Bronchial epithelial cell (primary cell): ENCODE measurements at regions not wholly inside any gene's neighbourhood (a gene's known extent, or its start where the extent isn't known, plus 50 kb on each side); places are given as distances from the start of the nearest gene placed in this dataset.
"Not testable (repeated sequence)": the region's sequence is repeated elsewhere in the genome, so short reads cannot be mapped to it uniquely, and the experiment has no call there.

Experiments used
- DNase-seq: peaks from one replicate; pipeline ENCODE4 v3.0.0-alpha.2; 2010; ENCODE audit warnings: low read depth
- FAIRE-seq: peaks from 2 replicates; lab custom pipeline; 2011; peaks lifted over from hg19 to GRCh38; lab: Jason Lieb, UNC
- H3K27me3 ChIP-seq: 2 replicates; pipeline ENCODE4 v1.5.1; 2011; ENCODE audit warnings: low read length; ENCODE audit not compliant: control insufficient read depth, insufficient read depth
- H3K36me3 ChIP-seq: 2 replicates; pipeline ENCODE4 v1.5.1; 2011; ENCODE audit warnings: low read length; ENCODE audit not compliant: control insufficient read depth, insufficient read depth
- H3K4me3 ChIP-seq: 2 replicates; pipeline ENCODE4 v1.5.1; 2011; ENCODE audit warnings: mild to moderate bottlenecking, low read depth, low read length, control low read depth
- TF ChIP-seq, protein P1 (sequence below): IDR thresholded peaks from 2 replicates; pipeline ENCODE4 v1.5.1; 2011; ENCODE audit warnings: mild to moderate bottlenecking, moderate library complexity, low read length, control low read depth, inconsistent platforms; ENCODE audit not compliant: insufficient read depth, severe bottlenecking

DNA sequence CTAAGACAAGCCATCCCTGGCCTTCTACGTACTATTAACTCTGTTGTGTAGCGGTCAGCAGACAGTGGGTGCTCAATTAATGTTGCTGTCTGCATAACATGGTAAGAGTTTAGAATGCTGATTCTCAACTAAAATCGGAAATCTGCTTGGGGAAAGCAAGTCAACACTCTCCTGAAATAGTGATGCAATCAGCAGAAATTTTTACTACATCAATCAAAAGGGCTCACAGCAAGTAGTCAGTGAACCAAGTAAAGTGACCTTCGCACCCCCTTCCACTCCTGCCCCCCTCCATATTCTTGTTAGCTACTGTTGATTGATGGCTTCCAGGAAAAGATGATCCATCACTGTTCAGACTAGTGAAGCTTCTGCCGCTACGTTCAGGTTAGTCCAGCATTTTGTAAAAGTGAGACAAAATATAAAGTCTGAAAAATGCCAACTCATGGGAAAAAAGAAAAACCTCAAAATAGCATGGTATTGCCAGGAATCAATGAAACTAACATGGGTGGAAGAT is 247.9 kb downstream of the HNRNPD start:
- no peak for FAIRE-seq

DNA sequence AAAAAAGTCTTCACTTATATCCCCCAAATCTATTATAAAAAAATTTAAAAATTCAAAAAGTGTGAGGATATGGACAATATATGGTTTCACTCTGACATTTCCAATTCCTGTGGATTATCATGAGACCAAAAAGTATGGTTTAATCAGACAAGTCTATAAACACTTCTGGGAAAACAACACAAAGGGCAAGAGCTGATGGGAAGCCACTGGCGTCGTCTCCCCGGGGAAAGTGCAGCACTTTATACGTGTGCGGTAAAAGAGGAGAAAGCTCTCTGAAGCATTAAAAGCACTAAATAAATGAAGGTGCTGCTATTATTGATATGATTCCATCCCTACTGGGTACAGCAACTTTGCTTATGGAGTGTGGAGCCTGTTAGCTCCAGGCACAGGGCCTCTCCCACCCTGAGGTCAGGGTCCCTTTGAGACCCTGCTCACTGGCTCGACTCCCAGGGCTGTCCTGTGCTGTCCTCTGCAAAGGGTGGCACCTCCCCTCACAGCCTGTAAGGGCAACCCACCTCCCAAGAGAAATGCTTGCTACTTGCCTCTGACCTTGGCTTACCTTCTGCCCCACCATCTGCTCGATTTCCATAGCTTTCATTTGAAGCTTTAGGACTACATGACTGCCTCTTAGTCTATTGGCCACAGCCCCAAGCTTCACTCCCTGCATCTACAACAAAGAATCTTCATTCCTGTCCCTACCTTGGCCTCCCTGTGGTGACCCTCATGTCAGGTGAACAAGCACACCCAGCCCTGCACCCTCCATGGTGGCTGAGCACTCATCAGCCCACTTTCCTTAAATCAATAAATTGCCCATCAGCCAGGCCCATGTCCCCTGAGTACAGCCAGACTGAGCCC is 248.6 kb downstream of the HNRNPD start:
- TF ChIP-seq, protein P1, sequence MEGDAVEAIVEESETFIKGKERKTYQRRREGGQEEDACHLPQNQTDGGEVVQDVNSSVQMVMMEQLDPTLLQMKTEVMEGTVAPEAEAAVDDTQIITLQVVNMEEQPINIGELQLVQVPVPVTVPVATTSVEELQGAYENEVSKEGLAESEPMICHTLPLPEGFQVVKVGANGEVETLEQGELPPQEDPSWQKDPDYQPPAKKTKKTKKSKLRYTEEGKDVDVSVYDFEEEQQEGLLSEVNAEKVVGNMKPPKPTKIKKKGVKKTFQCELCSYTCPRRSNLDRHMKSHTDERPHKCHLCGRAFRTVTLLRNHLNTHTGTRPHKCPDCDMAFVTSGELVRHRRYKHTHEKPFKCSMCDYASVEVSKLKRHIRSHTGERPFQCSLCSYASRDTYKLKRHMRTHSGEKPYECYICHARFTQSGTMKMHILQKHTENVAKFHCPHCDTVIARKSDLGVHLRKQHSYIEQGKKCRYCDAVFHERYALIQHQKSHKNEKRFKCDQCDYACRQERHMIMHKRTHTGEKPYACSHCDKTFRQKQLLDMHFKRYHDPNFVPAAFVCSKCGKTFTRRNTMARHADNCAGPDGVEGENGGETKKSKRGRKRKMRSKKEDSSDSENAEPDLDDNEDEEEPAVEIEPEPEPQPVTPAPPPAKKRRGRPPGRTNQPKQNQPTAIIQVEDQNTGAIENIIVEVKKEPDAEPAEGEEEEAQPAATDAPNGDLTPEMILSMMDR: no peak
- Histone ChIP-seq H3K27me3 (peaks cover 2% of the 10 kb centered on the region), H3K36me3 (no peaks in the 10 kb centered on the region), H3K4me3 (no peak overlapping the region)
- FAIRE-seq: no peak
- no peak for DNase-seq

More for the DNA sequence above, 247.9 kb downstream of the HNRNPD start:
- Histone ChIP-seq H3K27me3 (peaks cover 2% of the 10 kb centered on the region), H3K36me3 (no peaks in the 10 kb centered on the region), H3K4me3 (no peak overlapping the region)
- TF ChIP-seq, protein P1: no peak
- DNase-seq: no peak

DNA sequence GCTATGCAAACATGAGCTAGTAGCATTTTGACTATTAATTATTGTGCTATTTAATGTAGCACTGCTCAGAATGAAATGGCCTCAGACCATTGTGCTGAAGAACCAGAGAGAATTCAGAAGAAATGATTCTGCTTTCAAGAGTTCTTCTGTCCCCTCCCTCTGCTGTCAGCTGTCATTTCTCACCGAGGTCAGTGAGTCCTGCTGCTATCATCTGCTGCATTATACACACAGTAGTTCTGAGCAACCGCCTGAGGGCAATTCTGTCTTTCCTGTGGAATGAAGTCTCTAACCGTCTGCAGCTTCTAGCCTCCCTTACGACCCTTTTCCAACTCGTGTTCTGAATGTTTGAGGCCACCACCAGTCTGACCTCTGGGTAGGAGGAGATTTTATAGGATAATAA is 249.4 kb downstream of the HNRNPD start:
- TF ChIP-seq, protein P1: no peak
- peaks cover 2% of the 10 kb centered on the region for H3K27me3 ChIP-seq
- H3K36me3 ChIP-seq: no peaks in the 10 kb centered on the region
- no peak overlapping the region for H3K4me3 ChIP-seq
- DNase-seq (no peak), FAIRE-seq (no peak)

DNA sequence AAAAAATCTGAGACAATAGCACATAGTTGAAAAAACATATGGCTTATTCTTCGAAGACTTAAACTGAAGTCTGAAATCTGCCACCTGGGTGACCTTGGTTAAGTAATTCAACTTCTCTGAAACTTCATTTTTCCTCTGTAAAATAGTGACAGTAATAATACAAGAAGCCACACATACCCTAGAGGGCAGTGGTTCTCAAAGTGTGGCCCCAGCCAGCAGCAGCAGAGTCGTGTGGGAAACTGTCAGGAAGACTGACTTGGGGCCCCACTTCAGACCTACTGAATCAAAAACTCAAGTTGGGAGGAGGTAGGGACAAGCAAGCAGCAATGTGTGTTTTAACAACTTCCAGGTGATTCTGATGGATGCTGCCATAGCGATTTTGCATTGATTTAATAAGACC is 249.9 kb downstream of the HNRNPD start:
- peaks cover 2% of the 10 kb centered on the region for H3K27me3 ChIP-seq
- FAIRE-seq (no peak), DNase-seq (no peak)
- H3K4me3 ChIP-seq: no peak overlapping the region
- TF ChIP-seq, protein P1: no peak
- no peaks in the 10 kb centered on the region for H3K36me3 ChIP-seq

DNA sequence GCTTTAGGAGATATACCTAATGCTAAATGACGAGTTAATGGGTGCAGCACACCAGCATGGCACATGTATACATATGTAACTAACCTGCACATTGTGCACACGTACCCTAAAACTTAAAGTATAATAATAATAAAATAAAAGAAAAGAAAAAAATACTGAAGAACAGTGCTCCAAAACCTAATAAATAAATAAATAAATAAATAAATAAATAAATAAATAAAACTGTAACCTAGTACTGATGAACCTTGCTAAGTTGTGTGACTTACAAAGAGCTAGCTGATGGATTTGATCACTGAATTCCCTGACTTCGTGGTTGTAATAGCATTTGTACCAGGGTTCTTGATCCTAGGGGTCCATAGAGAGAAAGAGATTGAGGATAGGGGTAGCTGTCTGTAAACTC is 258.6 kb downstream of the HNRNPD start:
- not testable (repeated sequence) for H3K36me3 ChIP-seq, H3K27me3 ChIP-seq, H3K4me3 ChIP-seq, FAIRE-seq, DNase-seq

DNA sequence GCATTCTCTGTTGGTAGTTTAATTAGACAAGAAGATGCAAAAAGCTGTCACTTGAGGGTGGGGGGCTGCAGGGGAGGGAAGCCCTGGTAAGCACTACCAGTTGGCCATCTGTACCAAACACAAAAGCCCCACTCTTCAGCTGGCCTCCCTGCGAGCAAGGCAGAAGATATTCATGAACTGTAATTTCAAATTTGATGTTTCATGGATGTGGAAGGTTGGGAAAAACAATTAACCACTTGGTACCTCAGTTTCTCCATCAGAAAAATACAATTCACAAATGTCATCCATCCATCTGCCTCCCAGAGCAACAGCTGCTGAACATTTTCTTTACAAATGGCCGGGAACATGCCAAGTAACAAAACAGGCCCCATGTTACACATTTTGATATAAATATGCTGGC is 265.3 kb downstream of the HNRNPD start:
- FAIRE-seq (no peak), DNase-seq (no peak)
- no peaks in the 10 kb centered on the region for H3K27me3 ChIP-seq
- H3K36me3 ChIP-seq: no peaks in the 10 kb centered on the region
- no peak overlapping the region for H3K4me3 ChIP-seq
- TF ChIP-seq, protein P1: no peak
